HG02943 (cell line): ENCODE measurements at regions not wholly inside any gene's neighbourhood (a gene's known extent, or its start where the extent isn't known, plus 50 kb on each side); places are given as distances from the start of the nearest gene placed in this dataset.

Experiments used
- ATAC-seq: cut with Tn5 transposase; IDR thresholded peaks from one replicate; pipeline ENCODE4 v1.9.1; 2021; ENCODE audit warnings: mild to moderate bottlenecking, low read depth, moderate library complexity; ENCODE audit not compliant: unreplicated experiment

DNA sequence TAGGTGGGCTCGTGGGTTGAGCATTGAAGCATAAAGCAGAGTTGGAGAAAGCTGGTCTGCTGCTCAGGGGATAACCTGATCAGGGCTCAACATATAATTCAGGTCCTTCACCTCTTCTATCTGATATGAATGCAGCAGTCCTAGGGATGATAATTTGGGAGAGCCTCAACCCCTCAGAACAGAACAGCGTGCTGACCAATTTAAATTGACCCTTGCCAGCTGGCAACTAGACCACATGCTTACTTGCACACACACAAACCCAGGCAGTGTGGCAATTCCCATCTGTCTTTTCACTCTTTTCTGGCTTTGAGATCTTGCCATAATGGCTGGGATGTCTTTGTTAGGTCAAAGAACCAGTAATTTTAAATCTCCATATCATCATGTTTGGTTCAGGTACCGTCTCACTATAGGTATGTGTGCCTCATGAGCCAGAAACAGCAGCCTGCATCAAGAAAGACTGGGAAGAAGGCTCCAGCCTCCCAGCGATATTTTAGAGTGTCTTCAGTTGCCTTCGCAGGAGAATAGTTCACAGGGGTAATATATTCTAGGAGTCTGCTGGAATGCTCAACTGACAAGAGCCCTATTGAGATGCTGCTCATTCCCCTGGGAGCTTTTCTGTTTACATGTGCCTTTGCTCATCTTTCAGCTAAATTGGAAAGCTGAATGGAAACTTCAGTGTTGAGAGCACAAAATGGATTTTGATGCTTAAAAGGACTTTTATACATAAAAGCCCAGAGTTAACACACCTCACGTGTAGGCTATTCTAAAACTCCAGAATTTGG, 497.6 kb downstream of the RASEF start:
- ATAC-seq: no peak

DNA sequence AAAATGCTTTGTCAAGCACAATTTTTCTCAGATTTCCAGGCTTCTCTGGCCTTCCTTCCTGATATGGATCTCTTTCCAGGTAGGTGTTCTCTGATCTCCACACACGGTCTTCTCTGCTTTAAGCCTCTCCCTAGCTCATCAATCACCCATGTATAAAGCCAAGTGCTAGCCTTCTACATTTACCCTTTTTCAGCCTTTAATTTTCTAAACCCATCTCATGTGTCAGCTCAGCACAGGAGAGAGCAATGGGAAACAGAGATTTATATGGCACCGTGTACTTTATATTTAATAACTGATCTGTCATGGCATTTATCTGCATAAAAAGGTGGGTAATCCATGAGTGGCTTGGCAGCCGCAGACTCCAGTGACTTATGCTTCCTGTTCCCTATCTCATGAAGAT, 495.0 kb downstream of the RASEF start:
- no peak for ATAC-seq

DNA sequence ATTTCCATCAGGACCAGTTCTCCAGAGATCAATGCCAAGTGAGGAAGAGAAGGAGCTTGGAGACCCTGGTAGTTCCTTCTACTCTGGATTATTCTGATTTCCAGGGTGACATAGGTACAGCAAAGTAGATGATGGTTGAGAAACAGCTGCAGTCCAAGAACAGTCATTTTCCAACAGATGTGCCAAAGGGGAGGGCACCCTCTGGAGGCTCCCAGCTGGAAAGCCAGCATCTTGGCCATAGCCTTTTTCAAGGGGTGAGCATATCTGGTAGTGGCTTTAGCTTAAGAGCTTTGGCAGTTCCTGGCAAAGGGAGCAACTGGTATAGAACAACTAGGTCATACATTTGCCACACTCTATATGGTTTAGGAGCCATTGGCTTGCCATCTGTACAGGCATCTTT, 492.7 kb downstream of the RASEF start:
- no peak for ATAC-seq

DNA sequence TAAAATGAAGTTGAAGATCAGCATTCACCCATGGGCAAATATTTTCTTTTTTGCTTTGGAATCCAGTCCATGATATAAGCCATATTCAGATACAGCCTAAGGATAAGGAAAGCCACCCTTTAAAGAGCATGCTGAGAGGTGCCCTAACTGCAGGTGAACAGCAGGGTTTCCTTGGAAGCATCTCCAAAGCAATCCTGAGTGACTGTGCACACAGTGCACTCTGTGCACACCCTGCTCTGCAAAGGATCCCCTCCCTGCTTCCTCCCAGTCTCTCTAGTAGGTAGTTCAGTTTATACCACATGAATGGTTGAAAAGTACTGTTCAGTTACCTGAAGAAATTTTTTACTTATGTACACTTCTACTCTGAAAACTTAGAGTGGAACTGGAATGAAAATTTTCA, 491.4 kb downstream of the RASEF start:
- no peak for ATAC-seq

DNA sequence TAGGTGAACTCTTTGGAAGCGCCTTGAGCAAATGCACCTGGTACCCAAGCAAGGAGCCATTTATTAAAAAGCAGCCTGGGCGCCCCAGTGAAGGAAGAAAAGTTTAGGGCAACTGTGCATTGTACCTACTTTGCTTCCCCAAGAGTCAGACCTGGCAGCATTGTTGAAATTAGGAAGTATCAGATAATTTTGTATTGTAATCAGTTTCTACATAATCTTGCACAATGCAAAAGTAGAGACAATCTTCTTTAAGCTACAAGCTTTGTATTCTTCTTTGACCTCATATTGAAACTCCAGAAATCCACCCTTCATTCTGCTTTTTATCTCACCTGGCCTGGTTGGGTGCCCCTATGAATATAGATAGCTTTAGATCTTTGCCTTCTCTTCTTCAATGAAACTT, 490.8 kb downstream of the RASEF start:
- no peak for ATAC-seq

DNA sequence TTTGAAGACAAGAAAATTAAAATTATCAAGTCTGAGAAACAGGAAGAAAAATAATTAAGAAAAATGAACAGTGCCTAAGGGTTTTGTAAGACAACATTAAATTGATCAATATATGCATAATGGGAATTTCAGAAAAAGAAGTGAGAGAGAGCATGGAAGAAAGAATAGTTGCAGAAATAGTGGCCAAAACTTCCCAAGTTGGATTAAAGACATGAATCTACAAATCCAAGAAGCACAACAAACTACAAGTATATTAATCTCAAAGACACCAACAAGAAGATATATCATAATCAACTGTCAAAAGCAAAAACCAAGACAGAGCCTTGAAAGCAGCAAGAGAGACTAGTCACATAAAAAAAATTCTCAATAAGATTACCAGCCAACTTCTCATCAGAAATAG, 488.0 kb downstream of the RASEF start:
- no peak for ATAC-seq

DNA sequence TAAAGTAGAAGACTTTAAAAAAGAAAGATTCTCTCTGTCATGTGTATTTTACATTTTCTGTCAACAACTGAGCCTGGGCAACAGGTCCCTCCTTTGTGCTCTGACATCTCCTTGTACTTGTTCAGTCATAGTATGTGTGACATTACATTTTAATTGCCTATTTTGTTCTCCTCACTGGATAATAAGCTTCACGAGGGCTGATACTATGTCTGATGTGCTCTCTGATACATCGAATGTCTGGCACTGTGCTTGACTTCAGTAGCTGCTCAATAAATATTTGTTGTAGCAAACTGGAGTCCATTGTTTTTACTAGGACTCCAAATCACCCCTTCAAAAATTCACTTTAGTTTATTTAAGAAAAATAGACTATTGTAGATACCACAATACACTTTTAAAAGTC, 482.0 kb downstream of the RASEF start:
- no peak for ATAC-seq

DNA sequence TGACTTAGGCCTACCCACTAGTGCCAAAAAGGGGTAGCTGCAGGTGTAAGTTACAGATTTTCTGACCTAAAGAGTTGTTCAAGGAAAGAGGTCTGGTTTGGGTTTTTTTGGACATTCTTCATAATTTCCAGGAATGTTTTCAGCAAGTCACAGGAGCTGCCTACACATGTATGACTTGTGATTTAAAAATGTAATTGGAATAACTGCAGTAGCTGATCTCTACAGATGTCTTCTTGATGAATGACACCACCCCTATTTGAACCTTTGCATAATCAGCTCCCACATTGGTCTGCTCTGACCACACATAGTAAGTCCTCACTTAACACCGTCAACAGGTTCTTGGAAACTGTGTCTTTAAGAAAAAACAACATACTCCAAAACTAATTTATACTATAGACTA, 481.4 kb downstream of the RASEF start:
- no peak for ATAC-seq

DNA sequence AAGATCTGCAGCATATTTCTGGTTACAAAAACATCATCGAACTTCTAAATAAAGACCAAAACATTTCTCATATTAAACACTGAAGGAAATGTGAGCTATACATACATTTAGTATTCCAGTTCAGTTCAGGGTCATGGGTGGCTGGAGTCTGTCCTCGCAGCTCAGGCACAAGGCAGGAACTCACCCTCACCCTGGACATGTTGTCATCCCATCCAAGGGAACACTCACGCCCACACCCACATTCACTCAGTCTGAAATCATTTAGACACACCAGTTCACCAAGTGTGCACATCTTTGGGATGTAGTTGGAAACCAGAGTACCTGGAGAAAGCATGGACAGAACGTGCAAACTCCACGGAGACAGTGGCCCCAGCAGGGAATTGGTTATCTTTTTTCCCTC, 481.0 kb downstream of the RASEF start:
- no peak for ATAC-seq

DNA sequence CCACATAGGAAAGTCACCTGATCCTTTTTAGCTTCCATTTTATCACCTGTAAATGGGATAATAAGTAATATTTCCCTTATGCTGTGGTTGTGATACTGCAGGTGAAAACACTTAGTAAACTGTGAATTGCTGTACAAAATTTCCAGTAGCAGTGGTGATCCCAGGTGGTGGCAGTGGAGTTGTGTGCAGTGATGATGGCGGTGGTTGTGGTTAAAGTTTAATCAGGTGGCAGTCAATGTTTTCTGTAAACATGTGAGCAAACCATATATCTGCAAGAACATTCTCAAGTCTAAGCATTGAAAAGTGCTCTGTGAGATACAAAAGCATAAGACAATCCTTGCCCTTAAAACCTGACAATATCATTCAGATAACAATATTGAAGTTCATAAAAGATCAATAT, 480.2 kb downstream of the RASEF start:
- ATAC-seq: no peak

DNA sequence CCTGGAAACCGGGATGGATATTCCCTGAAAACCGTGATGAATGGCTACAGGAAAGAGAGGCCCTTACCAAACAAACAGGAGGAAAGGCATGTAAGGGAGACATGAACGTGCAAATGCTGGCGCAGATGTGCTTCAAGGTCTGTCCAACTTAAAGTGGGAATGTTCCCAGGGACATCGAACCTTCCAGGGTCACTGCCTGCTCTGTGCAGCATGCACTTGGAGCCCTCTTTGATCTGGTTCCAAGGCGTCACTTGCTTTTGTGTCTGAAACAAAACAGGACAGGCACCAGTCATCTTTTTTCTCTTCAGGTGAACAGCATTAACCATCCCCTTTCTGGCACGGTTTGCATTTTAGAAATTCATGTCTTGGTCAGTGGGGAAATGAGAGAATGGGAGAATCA, 479.4 kb downstream of the RASEF start:
- ATAC-seq: no peak

DNA sequence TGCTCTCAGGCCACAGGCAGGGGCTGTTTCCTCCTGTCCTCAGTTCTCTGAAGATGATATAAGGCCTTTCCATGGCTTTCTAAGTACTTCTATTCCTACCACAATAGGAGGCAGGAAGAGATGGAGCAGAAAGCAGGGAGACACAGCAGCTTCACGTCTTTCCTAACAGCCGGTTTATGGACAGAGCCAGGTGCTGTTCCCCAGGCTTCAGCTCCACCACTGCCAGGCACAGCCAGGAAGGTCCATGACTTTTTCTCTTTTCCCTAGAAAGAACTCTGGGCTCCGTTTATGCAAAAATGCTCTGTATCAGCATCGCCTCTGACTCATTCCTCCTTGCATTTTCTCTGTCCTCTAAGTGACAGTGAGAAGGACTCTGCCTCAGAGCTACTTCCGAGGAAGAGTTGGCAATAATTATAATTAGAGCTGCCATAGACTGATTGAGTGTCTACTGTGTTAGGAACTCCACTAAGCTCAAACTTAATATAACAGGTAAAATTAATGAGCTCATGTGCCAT, 478.5 kb downstream of the RASEF start:
- no peak for ATAC-seq

DNA sequence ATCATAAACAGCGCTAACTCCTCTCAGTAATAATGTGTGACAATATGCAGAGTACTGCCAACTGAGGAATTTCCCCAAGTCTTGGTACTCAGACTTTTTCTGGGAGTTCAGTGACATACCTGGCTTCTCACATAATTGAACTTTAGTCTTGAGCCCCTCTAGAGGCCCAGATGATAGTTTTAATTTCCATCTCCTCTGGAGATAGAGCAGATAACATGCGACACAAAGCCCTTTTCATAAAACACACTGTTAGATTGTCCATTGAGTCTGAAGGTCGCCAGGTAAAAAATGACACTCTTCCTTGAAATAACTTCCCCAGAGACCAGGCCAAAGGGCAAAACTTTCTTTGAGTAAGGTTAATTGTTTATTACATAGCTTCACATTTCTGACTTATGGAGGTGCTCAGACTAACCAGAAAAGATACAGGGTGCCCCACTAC, 476.0 kb downstream of the RASEF start:
- ATAC-seq: no peak

DNA sequence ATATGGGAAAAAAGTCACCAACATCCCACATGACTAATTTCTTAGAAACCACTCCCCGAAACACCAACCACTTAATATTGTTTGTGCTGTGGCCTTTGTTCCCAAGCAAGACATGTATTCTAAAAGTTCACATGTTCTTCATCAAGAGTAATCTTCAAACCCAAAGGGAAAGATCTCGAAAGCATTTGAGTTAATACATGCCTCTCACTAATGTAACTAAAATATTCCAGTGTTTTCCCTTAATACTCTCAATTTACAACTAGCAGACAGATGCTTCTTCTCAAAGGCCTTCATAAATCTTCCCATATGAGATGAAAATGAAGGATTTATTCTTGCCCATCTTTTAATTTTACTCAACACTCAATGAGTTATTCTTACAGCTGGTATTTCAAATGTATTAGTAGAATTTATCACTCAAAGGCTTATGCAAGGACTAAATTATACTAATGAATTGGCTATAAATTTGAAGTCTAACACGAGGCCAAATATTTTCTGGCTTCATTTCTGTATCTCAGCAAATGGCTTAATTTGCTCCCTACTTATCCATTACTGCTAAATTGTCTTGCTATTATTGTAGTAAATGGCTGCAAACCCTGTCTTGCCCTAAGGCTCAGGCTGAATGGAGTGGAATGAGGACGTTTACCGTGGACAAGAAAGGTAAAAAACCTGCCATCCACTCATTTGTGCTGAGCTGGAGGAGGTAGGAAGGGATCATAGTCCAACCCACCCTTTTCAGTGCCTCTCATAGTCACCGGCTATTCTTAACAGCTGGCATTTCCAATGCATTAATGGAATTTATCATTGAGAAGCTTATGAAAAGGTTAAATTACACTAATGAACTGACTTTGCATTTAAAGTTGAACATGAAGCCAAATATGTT, 474.4 kb downstream of the RASEF start:
- ATAC-seq: no peak

DNA sequence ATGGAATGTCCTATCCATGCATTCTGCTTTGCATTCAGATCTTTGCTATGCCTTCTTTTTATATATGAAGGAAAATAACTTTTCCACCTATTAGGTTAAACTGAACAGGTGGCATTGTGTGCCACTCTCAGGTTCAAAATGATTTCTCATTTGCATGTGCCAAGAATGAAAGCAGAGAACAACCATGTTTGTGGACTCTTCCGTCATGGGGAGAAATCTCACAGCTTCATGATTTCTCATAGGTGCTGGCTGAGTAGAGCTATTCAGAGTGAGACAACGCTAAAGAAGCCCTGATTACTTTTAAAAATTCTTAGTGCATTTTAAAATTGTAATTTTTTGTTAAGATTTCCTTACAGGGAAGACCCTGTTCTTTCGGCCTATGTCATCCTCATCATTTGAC, 472.1 kb downstream of the RASEF start:
- ATAC-seq: no peak

DNA sequence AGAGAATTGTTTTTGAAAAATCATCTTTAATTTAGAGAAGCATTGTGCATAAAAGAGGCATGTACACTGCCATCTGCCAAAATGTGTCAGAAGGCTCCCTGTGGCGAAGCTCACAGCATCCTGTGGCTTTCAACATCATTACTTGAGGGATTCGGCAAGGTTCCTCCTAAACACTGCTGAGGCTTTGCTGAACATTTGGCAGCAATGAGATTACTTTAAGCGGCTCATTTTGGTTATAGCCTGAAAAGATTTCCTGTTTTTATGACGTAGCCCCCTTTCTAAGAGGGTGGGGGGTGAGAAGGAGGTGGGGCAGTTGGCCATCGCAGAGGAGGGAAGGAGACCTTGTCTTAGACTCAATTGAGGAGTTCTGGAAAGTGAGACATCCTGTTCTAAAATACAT, 469.4 kb downstream of the RASEF start:
- ATAC-seq: no peak

DNA sequence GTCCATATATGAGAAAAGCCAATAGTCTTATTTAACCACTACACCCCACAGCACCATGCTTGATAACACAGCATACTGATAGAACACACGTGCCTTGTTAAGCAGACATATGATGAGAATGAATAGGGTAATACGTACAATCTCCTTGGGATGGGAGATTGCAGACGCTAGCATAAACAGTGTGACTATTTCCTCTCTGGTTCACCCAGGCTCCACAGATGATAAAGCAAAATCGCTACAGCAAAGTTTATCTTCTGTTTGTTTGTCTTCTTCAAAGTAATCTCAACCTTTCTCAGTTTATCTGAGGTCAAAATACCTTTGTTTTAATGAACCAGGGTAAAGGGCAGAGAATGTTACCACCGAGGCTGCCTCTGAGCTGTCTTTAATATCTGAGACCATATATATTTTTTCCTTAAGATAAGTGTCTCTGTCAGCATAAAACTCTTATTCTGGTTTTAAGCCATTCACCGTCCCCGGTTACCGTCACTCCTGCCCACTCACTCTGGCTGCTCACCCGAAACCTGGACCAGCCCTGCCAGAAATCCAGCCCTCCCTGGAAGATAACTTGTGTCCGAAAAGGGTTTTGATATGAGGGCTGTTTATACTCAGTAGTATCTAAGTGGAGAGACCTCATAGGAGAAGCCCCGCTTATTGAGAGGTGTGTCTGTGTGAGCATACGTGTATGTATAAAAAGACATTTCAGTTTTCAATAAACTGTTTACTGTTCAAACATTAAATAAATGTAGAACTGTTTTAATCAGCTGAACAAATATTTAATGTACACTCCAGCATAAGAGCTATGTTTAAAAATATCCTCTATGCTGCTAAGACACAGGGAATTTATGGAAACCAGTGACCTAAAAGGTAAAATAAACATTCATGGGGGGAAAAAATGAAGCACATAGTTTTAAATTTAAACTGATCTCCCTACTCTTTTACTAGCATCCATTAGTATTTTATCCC, 465.4 kb downstream of the RASEF start:
- no peak for ATAC-seq

DNA sequence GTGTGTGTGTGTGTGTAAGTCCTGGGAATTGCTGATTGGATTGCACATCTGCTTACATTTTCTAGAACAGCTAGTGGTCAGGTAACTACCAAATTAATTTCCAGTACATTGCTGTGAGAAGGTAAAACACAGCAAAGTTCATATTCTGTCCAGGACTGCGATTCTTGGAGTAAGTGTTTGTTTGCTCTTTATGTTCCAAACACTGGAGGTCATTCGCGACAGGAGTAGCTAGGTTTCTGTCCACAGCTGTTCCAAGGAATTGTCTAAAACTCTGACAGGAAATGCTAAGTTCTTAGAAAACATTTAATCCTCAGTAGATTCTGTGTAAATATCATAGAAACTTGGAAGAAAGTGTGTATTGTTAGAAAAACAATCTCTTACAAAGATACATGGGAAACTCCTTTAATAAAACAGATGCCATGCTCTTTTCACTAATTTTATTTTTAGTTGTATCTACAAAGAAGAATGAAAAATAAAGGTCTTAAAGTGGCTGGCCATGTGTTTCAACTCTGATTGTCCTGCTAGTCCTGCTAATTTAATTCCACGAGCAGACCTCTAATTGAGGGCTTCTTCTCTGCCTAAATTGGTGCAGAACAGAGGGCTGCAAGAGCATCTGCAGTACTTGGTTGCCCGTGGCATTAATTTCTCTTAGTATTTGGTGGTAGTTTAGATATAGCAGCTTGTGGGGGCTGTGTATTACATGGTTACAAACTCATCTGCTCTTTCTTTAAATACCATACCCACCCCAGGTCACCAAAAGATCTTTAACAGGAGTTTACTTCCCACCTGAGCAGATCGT, 464.5 kb downstream of the RASEF start:
- ATAC-seq: no peak

DNA sequence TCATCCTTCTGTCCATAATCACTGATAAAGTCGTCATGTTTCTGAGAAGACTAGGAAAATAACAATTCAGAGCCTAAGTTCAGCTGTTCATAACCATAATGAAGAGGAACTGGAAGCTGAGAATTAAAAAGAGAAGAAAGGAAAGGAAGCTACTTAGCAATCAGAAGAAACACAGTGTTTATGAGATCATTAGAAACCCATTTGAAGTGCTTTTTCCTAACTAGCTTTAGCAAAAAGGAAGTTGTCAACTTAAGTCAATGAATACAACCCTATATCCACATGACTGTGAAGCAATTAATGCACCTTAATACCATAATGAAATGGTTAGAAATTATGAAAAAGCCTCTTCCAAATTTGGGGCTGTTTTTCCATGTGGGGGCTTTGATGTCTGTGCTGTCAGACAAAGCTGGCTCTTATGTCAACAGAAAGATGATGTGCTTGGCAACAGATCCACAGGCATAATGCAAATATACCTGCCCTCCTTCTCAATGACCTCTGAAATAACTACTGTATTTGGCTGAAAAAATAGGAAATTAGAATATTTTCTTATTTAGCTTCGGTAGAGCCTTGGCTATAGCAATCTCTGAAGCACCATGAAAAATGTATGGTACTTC, 463.5 kb downstream of the RASEF start:
- ATAC-seq: no peak
